ENCODE measurements at regions not wholly inside any gene's neighbourhood (a gene's known extent, or its start where the extent isn't known, plus 50 kb on each side); places are given as distances from the start of the nearest gene placed in this dataset.

DNA sequence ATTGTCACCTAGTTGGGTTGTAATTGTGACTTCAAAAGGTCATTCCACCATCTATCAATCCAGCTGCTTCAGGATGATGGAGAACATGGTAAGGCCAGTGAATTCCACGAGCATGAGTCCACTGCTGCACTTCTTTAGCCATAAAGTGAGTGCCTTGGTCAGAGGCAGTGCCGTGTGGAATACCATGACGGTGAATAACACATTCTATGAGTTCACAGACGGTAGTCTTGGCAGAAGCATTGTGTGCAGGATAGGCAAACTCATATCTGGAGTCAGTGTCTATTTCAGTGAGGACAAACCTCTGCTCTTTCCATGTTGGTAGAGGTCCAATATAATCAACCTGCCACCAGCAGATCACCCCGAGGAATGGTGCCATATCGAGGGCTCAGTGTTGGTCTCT is 650.9 kb downstream of the KCNJ2 start:
- no peak for DNase-seq

DNA sequence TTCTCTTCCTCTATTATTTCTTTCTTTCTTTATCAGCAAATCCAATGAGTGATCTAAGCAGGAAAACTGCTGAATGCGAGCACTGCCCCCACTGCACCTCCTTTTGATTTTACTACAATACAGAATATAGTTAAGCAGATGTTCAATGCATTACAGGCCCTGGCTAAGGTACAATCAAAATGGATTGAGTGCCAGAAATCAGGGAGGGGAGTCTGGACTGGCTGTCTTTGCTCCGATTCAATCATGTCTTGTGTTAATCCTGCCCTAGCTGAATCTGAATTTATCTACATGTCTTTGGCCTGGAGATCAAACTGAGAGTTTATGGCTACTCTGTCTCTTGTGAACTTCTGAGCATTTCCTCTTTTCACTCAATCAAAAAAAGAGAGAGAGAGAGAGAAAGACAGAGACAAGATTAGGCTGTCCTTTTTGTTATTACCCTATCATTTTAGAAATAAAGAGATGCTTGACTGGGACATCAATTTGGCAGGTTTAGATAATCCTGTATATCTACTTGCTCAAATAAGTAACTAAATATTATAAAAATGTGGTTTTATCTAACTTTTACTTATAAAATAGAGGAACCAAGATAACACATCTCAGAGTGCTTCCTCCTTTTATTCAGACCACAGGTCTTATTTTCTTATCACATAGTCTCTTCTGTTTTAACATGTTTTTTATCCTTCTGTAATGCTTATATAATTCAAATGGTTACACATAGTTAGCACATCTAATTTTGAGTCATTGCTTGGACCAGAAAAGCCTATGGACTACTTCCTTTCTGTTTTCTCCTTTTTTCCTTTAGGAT is 656.2 kb downstream of the KCNJ2 start:
- no peak for DNase-seq

DNA sequence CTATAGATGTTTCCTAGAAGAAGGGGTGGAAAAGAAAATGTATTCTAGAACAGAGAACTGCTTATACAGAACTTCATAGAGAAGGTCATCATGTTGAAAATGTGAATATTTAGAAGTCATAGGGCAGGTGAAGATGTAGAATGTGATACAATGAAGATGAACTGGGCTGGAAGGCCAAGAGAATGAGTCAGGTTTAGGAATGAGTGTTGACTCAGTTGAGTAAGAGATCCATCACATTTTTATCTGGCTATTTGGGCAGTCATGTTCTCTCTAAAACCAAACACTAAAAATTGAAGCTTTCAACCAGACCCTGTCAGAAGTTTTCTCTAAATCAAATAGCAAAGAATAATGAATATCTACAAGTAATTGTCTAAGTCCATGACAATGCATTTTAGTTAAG is 660.5 kb downstream of the KCNJ2 start:
- no peak for DNase-seq

DNA sequence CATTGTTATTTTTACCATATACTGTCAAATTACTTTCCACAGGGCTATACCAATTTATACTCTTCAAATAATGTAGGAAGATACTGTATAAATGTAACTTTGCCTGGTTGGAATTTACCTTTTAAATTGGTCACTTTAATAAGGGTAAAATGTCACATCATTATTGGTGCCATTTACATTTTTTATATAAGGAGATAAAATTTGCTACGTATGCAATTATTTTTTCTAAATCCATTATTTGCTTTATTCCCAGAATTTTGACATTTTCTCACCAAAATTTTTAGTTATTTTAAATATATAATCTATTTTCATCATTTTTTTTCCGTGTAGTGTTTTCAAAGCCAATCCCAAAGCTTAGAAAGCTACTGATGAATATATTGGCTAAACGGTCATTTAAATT is 664.7 kb downstream of the KCNJ2 start:
- no peak for DNase-seq

DNA sequence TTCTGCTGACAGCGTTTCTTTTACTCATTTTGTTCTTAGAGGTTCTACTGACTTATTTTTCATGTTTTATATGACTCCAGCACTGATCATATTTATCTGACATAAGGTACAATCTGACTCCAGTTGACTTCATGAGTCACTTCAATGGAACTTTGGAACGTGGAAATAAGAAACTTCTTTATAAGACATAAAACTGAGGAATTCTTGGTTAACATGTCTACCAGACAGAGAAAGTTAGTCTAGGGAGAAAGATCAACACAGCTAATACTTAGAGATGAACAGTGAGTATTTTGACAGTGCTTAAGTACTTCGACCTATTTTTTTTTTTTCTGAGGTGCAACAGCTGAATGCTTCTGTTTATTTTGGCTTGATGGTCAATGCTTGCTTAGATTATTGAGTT is 679.5 kb downstream of the KCNJ2 start:
- no peak for DNase-seq

DNA sequence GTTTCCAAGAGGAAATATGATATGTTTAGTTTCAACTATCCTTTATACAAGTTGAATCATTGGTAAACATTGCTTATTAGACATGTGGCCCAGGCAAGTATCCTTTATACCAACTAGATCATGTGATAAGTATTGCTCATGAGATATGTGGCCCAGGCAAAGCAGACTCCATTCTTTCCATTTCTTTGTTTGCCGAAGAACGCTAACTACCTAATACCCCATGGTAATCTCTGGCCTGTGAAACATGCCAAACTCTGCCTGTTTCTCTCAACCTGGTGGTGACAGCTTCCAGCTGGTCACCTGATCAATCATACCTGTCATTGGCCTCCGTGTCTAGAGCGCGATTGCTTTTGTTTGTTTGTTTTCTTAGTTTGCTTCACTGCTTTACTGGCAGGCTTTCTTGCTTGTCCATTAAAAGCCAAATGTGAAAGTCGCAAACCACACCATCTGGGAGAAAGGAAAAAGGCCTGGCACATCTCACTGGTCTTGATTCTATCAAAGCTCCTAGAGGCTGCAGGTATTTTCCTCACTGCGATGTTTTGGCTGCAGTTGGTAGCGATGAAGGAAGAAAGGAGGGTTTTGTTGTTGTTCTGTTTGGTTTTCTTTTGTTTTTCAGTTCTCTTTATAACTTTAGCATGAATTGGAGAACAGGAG is 686.2 kb downstream of the KCNJ2 start:
- no peak for DNase-seq

DNA sequence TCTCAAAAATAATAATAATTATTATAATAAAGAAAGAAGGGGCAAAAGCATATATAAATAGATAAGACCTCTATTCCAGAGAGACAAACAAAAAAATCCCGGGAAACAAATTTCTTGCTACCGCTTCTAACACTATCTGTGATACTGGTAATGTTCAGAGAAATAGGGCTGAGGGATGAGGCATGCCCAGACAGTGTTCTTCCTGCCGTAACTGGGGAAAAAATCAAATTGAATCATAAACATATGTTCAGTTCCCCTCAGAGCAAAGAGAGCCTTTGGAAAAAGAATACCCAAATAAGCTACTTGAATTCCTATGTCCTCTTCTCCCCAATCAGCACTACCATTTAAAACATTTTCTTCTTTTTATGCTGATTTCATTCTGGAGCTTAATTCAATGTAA is 688.0 kb downstream of the KCNJ2 start:
- DNase-seq, result no peak

DNA sequence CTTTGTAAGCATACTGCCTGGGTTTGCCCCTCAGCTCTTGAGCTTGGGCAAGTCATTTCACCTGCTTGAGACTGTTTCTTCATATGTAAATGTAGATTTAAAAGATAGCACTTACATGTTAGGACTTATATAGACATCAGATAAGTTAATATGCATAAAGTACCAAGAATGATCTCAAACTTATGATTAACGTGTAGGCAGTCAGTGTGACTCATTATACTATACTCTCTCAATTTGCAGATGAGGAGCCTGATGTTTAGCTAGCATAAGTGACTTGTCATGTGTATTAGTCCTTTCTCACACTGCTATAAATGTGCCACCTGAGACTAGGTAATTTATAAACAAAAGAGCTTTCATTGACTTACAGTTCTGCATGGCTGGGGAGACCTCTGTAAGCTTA is 690.5 kb downstream of the KCNJ2 start:
- DNase-seq, result no peak

DNA sequence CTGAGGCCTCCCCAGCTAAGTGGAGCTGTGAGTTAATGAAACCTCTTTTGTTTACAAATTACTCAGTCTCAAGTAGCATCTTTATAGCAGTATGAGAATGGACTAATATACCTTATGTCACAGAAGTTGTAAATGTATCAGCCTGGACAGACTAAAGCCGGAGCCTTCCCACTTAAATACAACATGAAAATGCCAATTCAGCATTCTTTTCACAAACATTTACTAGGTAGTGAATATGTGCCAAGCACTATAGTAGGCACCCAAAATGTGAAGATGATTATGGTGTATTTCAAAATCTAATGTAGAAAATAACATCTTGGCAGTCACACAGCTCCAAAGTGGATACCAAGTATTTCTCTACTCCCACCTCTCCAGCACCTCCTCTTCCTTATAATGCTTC is 693.0 kb downstream of the KCNJ2 start:
- no peak for DNase-seq

DNA sequence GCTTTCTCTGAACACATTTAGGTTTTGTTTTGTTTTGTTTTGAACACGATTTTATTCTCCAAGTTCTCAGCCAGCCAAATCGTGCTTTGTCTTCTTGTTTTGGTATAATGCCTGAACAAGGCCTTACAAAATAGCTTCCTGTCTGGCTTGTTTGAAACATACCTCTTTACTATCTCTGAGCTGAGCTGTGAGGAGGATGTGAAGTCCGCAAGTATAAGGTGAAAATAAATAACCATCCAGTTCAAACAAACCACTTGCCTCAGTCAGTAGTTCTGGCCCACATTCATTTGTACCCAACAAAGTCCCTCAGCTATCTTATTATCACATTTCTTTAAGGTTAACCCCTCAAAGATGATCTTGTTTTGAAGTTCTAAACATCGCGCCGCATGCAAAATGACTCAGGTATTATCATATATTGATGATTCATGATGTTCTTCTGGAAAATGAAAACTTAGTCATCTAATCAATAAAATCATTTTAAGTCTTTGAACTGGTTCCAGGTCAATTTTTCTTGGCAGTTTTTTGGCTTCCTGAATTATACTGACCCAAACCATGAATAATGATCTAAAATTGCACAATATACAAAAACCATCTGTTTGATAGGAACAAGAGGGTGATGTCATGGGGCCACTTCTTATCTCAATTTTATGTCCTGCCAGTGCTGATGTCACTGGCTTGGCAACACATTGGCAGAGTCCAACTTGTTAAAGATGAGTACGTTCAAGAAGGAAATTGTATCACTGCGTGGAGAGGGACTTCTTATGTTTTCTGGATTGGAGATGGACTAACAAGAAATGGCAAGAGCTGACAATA is 694.3 kb downstream of the KCNJ2 start:
- no peak for DNase-seq

DNA sequence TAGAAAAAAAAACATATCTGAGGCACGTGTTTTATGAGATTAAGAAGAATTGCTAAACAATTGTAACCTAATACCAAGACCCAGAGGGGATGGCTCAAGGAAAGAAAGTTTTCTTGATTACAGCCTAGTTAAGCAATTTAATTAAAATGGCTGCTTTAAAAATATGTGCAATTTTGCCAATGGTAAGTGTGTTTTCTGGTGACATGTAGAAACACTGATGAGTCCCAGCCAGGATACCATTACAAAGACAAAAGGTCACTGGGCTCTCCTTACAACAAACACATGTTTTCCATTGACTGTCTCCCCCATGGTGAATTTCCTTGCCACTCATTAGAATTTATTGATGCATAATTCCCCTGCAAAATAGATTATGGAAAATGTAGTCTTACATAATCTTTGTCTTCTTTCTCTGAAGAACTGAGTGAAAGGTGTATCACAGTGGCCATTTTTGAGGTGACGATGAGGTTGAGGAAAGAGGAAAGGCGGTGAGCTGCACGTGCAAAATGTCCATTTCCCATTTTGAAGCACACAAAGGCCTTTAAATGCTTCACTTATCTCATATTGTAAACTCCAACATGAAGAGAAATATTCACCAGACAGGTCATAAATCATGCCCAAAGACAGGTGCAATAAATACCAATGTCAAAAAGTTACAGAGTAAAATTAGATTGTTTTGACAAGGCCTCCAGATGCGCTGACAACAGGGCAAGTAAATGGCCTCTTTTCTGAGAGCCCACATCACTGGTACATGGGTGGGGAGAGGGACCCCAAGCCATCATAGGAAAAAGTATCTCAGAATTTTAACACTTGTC is 696.9 kb downstream of the KCNJ2 start:
- DNase-seq, result no peak

DNA sequence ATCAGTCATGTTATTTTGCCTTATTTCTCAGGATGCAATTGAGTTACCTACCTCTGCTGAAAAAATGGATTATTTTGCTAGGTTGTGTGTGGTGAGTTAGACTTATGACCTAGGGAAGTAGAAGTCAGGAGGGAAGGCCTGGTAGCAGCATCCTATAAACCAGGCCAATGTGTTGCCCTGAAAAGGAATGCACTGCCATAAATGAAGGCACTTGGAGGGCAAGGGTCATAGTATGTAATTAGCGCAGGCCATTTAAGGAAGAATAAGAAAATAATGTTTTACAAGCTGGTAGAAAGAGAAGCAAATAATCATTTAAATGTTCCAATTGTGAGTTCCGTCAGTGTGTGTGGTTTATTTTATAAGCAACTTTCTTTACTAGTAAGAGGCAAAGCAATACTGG is 698.8 kb downstream of the KCNJ2 start:
- DNase-seq, result no peak

DNA sequence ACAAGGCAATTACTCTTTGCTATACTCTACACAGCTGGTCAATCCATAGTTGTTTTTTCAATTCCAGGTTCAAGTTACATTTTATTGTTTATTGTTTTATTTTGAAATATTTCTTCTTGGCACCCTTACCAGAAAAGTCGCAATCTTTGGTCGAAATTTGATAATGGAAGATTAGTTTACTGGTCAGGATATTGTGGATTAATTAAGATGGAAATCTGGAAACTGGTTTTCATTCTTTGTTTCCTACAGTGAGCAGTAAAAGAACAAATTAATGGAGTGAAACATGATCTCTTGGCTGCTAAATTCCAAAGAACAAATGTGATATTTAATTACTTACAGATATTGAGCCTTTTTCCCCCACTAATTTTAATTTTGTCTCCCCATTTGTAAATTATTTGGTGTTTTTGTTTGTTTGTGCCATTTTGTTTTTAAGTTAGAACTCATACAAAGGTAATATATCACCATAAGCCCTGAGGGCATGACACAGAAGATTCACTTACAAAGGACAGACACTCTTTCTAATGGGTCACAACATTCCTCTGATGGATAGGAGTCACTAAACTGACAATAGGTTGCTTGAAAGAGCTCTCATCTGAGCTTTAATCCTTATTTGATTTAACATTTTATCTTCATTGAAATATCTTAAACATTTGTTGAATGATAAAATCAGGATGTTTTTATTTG is 700.2 kb downstream of the KCNJ2 start:
- DNase-seq, result no peak

DNA sequence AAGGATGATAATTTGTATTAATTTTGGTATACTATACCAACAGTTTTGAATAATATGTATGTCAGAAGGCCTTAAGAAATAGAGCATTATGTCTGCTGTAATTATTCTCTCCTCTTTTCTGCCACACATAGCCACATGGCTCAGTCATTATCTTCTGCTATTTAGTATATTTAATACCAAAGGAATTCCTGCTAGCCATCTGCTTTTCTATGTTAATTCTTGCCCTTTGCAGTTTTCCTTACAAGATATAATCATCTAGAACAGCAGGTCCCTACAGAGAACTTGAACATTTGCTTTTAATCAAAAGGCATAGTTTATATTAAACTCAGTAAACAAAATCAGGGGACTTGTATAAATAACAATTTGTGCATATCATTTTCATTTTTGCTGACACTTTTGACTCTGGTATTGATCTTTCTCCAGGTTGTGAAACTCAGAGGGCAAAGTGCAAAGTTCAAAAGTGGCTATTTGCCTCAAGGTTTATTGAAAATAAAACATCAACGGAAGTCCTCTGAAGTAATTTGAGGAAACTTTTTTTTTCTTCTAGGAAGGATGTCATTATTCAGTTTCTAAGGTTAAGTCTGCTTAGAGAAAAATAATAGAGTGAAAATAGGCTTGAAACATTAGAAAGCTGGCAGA is 702.0 kb downstream of the KCNJ2 start:
- no peak for DNase-seq

DNA sequence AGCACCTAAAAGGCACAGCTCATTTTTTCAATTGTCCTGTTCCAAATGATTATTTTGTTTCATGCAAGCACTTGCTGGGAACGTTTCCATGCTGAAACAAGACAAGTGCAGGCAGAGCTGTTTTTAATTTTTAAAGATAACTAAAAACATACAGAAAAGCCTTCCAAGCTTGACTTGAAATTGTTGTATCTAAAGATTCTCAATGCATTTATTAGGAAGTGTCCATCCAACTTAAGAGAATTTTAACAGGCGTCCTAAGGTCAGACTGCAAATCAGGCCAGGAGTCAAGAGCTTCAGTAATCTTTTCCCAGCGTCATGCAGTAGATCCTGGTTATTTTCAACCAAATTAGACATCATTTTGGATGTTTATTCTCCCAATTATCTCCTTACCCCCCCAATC is 702.8 kb downstream of the KCNJ2 start:
- no peak for DNase-seq

DNA sequence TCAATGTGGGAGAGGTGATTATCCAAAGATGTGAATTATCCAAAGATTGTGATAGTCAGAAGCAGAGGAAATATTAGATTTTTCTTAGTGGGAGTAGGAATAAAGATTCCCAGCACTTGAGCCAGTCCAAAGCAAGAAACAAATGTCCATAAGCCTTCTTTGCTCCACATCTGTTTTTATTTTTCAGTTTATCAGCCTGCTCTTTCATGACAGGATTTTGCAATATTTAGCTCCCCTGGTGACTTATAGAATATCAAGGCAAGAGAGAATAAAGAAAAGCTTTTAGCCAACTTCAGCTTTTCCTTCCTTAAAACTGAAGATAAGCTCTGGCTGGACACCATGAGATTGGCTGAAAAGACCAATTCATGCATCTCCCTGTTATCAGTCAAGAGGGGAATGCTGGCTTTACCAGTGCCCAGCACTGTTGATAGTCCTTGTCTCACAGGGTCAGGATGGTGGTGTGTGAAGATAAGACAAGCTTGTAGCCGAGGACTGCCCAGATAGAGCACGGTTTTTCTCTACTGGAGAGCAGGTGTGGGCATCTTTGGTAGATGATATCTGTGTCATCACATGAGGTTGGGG is 706.5 kb downstream of the KCNJ2 start:
- no peak for DNase-seq

DNA sequence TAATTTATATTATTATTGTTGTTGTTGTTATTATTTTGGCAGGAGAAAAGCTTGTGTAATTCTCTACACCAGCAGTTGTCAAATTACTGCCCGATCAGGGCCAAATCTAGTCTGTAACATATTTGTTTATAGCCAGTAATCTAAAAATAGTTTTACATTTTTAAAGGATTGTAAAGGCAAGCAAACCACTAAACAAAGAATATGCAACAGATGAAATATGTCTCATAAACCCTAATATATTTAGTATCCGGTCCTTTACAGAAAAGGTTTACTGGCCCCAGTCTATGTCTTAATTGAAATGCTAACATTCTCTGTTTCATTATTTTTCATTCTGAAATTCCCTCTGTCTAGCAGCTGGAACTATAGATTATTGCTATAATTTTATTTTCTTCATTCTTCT is 709.5 kb downstream of the KCNJ2 start:
- no peak for DNase-seq

DNA sequence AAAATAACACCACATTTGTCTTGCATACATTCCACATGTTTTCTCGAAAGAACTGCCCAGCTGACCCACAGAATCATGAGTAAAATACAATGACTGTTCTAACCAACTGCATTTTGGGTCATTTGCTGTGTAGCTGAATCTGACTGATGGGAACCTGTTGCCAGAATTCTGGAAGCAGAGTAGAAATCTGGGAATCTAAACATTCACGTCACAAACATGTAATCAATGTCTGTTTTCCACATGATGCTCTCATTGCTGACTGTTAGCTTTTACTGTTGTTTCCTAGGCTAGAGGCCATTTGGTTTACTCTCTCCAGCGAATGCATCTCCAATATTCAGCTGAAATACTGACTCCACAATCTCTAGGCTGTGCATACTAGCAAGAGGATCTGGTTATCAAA is 710.1 kb downstream of the KCNJ2 start:
- DNase-seq, result no peak

DNA sequence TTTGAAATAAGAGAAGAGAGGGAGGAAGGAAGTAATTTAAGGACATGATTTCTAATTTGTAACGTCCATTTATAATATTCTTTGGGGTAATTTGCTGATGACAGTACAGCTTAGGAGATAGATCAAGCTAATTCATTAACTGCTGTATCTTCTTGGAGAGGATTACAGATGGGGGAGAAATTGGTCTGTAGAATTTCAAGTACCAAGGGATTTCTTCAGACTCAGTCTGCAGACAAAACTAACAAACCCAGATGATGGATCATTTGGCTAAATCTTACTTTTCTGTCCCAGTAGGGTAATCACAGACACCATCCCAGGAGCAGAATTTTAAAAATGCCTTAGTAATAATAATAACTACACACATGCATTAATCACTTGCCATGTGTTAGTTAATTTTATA is 711.8 kb downstream of the KCNJ2 start:
- DNase-seq, result no peak

DNA sequence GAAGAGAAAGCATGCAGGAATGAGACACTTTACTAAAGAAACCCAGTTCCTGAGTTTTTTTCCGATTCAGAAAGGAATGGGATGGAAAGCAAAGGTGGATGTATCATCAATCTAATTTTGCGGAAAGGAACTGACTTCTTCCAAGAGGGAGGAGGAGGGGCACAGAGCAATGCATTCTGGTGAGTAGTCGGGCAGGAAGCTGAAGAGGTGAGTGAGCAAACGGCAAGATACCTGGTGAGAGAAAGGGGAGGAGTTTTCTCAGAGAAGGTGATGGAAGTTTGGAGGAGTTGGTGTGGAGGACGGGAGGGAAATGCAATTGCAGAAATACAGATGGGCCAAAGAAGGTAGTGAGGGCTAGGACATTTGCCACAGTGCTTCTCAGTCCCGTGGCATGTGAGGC is 713.2 kb downstream of the KCNJ2 start:
- no peak for DNase-seq

DNA sequence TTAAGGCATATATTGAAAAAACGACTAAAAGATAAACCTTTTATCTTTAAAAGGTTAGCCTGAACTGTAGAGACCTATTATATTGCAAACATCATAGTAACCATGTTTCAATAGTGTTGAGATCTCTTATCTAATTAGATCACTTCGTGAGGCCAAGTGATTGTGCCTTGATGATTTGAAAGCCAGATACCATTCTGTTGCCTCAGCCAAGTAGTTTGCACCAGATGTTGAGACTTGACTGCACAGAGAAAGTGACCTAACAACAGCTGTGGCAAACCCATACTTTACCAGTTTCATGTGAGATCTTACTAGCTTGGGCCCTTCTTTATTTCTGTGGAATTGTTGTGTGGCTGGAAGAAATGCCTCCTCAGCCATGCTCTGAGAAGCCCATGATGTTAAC is 717.3 kb downstream of the KCNJ2 start:
- DNase-seq, result no peak

DNA sequence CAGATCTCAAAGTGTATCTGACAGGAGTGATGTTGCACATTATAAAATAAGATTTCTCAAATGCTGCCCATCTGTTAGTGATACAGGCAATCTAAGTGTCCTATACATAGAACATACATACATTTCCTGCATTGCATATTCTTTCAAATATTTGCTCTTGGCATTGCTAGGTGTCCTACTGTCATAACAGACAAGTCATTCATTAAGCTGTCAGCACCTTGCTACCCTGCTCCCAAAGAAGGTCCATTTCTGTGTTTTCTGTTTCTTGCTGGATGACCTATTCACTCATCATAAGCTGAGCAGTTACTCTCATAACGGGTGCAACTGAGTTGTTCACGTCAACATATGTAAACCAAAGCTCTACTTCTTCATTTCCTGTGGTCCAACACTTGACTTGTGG is 719.0 kb downstream of the KCNJ2 start:
- DNase-seq, result no peak
